ENCODE measurements at regions not wholly inside any gene's neighbourhood (a gene's known extent, or its start where the extent isn't known, plus 50 kb on each side); places are given as distances from the start of the nearest gene placed in this dataset.

- TF ChIP-seq CTCF (IDR thresholded peaks at IDR 0.05; ENCODE audit: insufficient read depth, low read length, poor library complexity, severe bottlenecking) (no peak), EZH2phosphoT487 (conservative IDR thresholded peaks at IDR 0.05; ENCODE audit: low read length) (no peak)
Observed at GRCh38 chr6:163647624-163648023, 233.1 kb downstream of the QKI start.
